H1 (cell line): ENCODE measurements at regions not wholly inside any gene's neighbourhood (a gene's known extent, or its start where the extent isn't known, plus 50 kb on each side); places are given as distances from the start of the nearest gene placed in this dataset.

Experiments used
- CTCF ChIA-PET: fragments of 300-600 bp; sonication (Branson Sonifier 250); formaldehyde crosslinking; loops from one replicate; lab custom pipeline; 2021; ENCODE audit not compliant: partially characterized antibody; lab: Charles Lee
- POLR2A ChIA-PET: fragments of 300-600 bp; sonication (Branson Sonifier 250); formaldehyde crosslinking; loops from one replicate; lab custom pipeline; 2021; ENCODE audit warnings: inconsistent platforms; ENCODE audit not compliant: partially characterized antibody; lab: Charles Lee
- DNase-seq, 2 experiments: peaks; one replicate each; pipeline versions ENCODE4 v3.0.0 to v3.0.0-alpha.2; 2010 to 2022; ENCODE audit warnings: low spot score in 2 of 2, low read depth in 1 of 2, mixed read lengths in 1 of 2
- FAIRE-seq: peaks from 2 replicates; lab custom pipeline; 2011; peaks lifted over from hg19 to GRCh38; lab: Jason Lieb, UNC
- H2AFZ ChIP-seq: 2 replicates; pipeline ENCODE4 v1.8.1; 2012; ENCODE audit warnings: low read length, inconsistent platforms
- H2AK5ac ChIP-seq: 2 replicates; pipeline ENCODE4 v1.6.1; 2013; ENCODE audit warnings: low read depth, low read length
- H2BK120ac ChIP-seq: replicated peaks from 2 replicates; pipeline ENCODE3; 2013; ENCODE audit warnings: low read depth, low read length, inconsistent platforms
- H2BK12ac ChIP-seq: 2 replicates; pipeline ENCODE4 v1.6.1; 2013; ENCODE audit warnings: low read depth, low read length
- H2BK15ac ChIP-seq: 2 replicates; pipeline ENCODE4 v1.6.1; 2013; ENCODE audit warnings: low read length
- H2BK20ac ChIP-seq: 2 replicates; pipeline ENCODE4 v1.6.1; 2013; ENCODE audit warnings: low read length
- H2BK5ac ChIP-seq: 2 replicates; pipeline ENCODE4 v1.6.1; 2013; ENCODE audit warnings: low read depth, low read length
- H3K14ac ChIP-seq: 2 replicates; pipeline ENCODE4 v1.6.1; 2013; ENCODE audit warnings: inconsistent platforms; ENCODE audit not compliant: insufficient read length
- H3K18ac ChIP-seq: 2 replicates; pipeline ENCODE4 v1.6.1; 2013; ENCODE audit warnings: low read length; ENCODE audit errors: extremely low read depth
- H3K23ac ChIP-seq: 2 replicates; pipeline ENCODE4 v1.6.1; 2013; ENCODE audit warnings: inconsistent platforms; ENCODE audit not compliant: insufficient read length
- H3K23me2 ChIP-seq: 2 replicates; pipeline ENCODE4 v1.6.1; 2013; ENCODE audit warnings: low read depth, low read length
- H3K27ac ChIP-seq: 2 replicates; pipeline ENCODE4 v1.6.1; 2011; ENCODE audit warnings: low read depth, low read length, inconsistent platforms
- H3K27me3 ChIP-seq, 4 experiments: replicated peaks in 1 of 4; 1 replicate in 1 of 4; 2 replicates in 3 of 4; pipeline versions ENCODE4 v1.6.1 to v1.8.1; 2011 to 2013; ENCODE audit warnings: low read length in 3 of 4, mild to moderate bottlenecking in 3 of 4, inconsistent platforms in 2 of 4, mixed read lengths in 2 of 4, moderate library complexity in 1 of 4; ENCODE audit not compliant: control insufficient read depth in 3 of 4, insufficient read depth in 3 of 4; ENCODE audit errors: extremely low read depth in 1 of 4
- H3K36me3 ChIP-seq, 4 experiments: 2 replicates each; pipeline versions ENCODE4 v1.6.1 to v1.8.1; 2011 to 2013; ENCODE audit warnings: mild to moderate bottlenecking in 4 of 4, low read length in 3 of 4, moderate library complexity in 2 of 4, control low read depth in 1 of 4, inconsistent platforms in 1 of 4; ENCODE audit not compliant: insufficient read depth in 4 of 4, control insufficient read depth in 2 of 4
- H3K4ac ChIP-seq: replicated peaks from 2 replicates; pipeline ENCODE3; 2013; ENCODE audit warnings: low read length, low read depth, mixed read lengths, inconsistent platforms; ENCODE audit not compliant: insufficient read length
- H3K4me1 ChIP-seq, 4 experiments: replicated peaks in 1 of 4; 1 replicate in 1 of 4; 2 replicates in 3 of 4; pipeline versions ENCODE4 v1.6.1 to v1.8.1; 2011 to 2013; ENCODE audit warnings: low read length in 3 of 4, inconsistent platforms in 2 of 4, mixed read lengths in 1 of 4; ENCODE audit not compliant: insufficient read depth in 4 of 4, control insufficient read depth in 3 of 4
- H3K4me2 ChIP-seq, 2 experiments: 2 replicates each; pipeline versions ENCODE4 v1.6.1 to v1.8.1; 2011 to 2013; ENCODE audit warnings: low read depth in 2 of 2, low read length in 2 of 2, control low read depth in 1 of 2, inconsistent platforms in 1 of 2, mild to moderate bottlenecking in 1 of 2; ENCODE audit not compliant: insufficient read depth in 1 of 2
- H3K4me3 ChIP-seq, 4 experiments: fragments of 200-600, 300-600 bp in 1 of 4; sonication (generic), shearing (Covaris generic), sonication (Bioruptor Twin) in 1 of 4; 2 replicates each; pipeline versions ENCODE4 v1.5.1 to v1.8.1; 2011 to 2016; ENCODE audit warnings: low read length in 4 of 4, low read depth in 3 of 4, control low read depth in 2 of 4, inconsistent platforms in 2 of 4, mild to moderate bottlenecking in 2 of 4, mixed read lengths in 1 of 4, moderate library complexity in 1 of 4; ENCODE audit not compliant: insufficient read depth in 2 of 4; ENCODE audit errors: extremely low read depth in 1 of 4
- H3K56ac ChIP-seq: replicated peaks from 2 replicates; pipeline ENCODE3; 2013; ENCODE audit warnings: low read depth, mild to moderate bottlenecking, mixed read lengths, low read length, inconsistent platforms; ENCODE audit not compliant: insufficient read length
- H3K79me1 ChIP-seq: 2 replicates; pipeline ENCODE4 v1.6.1; 2013; ENCODE audit warnings: low read depth, low read length, control low read depth
- H3K79me2 ChIP-seq, 2 experiments: 2 replicates each; pipeline versions ENCODE4 v1.6.1 to v1.8.1; 2012 to 2013; ENCODE audit warnings: low read length in 2 of 2, mild to moderate bottlenecking in 2 of 2, inconsistent platforms in 1 of 2; ENCODE audit not compliant: insufficient read depth in 2 of 2, control insufficient read depth in 1 of 2
- H3K9ac ChIP-seq, 4 experiments: replicated peaks in 1 of 4; 1 replicate in 1 of 4; 2 replicates in 3 of 4; pipeline versions ENCODE4 v1.6.1 to v1.8.1; 2011 to 2013; ENCODE audit warnings: low read depth in 3 of 4, low read length in 3 of 4, control low read depth in 2 of 4, mild to moderate bottlenecking in 2 of 4, moderate library complexity in 2 of 4, inconsistent platforms in 1 of 4; ENCODE audit errors: extremely low read depth in 1 of 4
- H3K9me3 ChIP-seq, 2 experiments: 2 replicates each; pipeline versions ENCODE4 v1.6.1 to v1.8.1; 2012 to 2013; ENCODE audit warnings: mild to moderate bottlenecking in 2 of 2, moderate library complexity in 2 of 2, control low read depth in 1 of 2, inconsistent platforms in 1 of 2, low read depth in 1 of 2, low read length in 1 of 2, mixed read lengths in 1 of 2; ENCODE audit not compliant: insufficient read depth in 2 of 2
- H4K20me1 ChIP-seq, 2 experiments: replicated peaks in 1 of 2; 2 replicates each; pipeline versions ENCODE3 to v1.8.1; 2011 to 2013; ENCODE audit warnings: inconsistent platforms in 2 of 2, low read length in 2 of 2, mild to moderate bottlenecking in 1 of 2; ENCODE audit not compliant: insufficient read depth in 2 of 2, control insufficient read depth in 1 of 2
- H4K5ac ChIP-seq: 2 replicates; pipeline ENCODE4 v1.6.1; 2013; ENCODE audit warnings: low read length, low read depth, mixed read lengths, inconsistent platforms; ENCODE audit not compliant: insufficient read length
- H4K8ac ChIP-seq: 2 replicates; pipeline ENCODE4 v1.8.0; 2013; ENCODE audit warnings: mild to moderate bottlenecking, moderate library complexity, low read length, inconsistent platforms; ENCODE audit not compliant: insufficient read depth; ENCODE audit errors: extremely low read depth
- H4K91ac ChIP-seq: replicated peaks from 2 replicates; pipeline ENCODE3; 2013; ENCODE audit warnings: low read length, mixed read lengths, inconsistent platforms; ENCODE audit not compliant: insufficient read length
- CHD1 ChIP-seq: IDR thresholded peaks from 2 replicates; pipeline ENCODE4 v1.6.1; 2012; ENCODE audit warnings: low read depth, low read length, improper control_type of control experiment
- SIX5 ChIP-seq: IDR thresholded peaks from 2 replicates; pipeline ENCODE4 v1.6.1; 2011; ENCODE audit warnings: mild to moderate bottlenecking, low read depth, low read length
- TAF1 ChIP-seq: IDR thresholded peaks from 2 replicates; pipeline ENCODE4 v1.6.1; 2011; ENCODE audit warnings: mild to moderate bottlenecking, low read depth, low read length
- TBP ChIP-seq: IDR thresholded peaks from 2 replicates; pipeline ENCODE4 v1.6.1; 2011; ENCODE audit warnings: low read depth, low read length, improper control_type of control experiment
- YY1 ChIP-seq: IDR thresholded peaks from 2 replicates; pipeline ENCODE4 v1.6.1; 2011; ENCODE audit warnings: low read depth, mild to moderate bottlenecking, low read length
- WGBS, 2 experiments: shearing (Covaris generic) in 1 of 2; methylation state at CpG; one replicate each; pipeline versions ENCODE4 v1.1.6 to v1.1.7; 2013 to 2015; ENCODE audit warnings: low lambda C conversion rate in 2 of 2, mixed read lengths in 2 of 2, inconsistent platforms in 1 of 2, low coverage in 1 of 2, missing lambda C conversion rate in 1 of 2; ENCODE audit not compliant: insufficient replicate concordance in 2 of 2, insufficient coverage in 1 of 2, insufficient read length in 1 of 2; ENCODE audit errors: extremely low coverage in 1 of 2, missing lambda C conversion rate in 1 of 2; 5-methylcytosine and 5-hydroxymethylcytosine counted together
- TF ChIP-seq, protein P1 (sequence below): IDR thresholded peaks from 2 replicates; pipeline ENCODE4 v1.6.1; 2012; ENCODE audit warnings: inconsistent platforms

DNA sequence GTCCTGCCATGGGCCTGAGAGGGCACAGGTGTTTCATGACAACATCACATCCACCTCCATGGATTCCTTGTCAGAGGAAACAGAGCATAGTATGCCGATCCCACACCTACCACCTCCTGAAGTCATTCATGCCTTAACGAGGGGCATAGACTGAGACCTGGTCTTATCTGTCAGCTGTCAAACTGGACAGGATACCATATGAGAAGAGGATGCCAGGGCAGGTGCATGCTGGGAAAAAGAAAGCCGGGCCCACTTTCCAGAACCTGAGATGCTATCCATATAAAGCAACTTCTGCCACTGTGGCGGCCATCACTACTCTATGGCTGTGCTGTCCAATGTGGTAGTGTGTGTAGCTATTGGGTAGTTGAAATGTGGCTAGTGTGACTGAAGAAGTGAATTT lies 116.0 kb upstream of the SIX2 start:
- no peak overlapping the region for H2BK5ac ChIP-seq
- POLR2A ChIA-PET: no interaction called here

More for the DNA sequence above, 116.0 kb upstream of the SIX2 start:
- no peak overlapping the region for H3K4ac ChIP-seq
- CTCF ChIA-PET: no interaction called here
- no peak overlapping the region for H3K4me3 ChIP-seq
- no peak overlapping the region for H3K9ac ChIP-seq
- no peak overlapping the region for H2BK15ac ChIP-seq
- H3K14ac ChIP-seq: no peak overlapping the region
- no peak overlapping the region for H4K8ac ChIP-seq
- no peak for TF ChIP-seq YY1
- no peak for TF ChIP-seq TBP
- TF ChIP-seq TAF1: no peak
- no peak for TF ChIP-seq SIX5
- TF ChIP-seq, protein P1, sequence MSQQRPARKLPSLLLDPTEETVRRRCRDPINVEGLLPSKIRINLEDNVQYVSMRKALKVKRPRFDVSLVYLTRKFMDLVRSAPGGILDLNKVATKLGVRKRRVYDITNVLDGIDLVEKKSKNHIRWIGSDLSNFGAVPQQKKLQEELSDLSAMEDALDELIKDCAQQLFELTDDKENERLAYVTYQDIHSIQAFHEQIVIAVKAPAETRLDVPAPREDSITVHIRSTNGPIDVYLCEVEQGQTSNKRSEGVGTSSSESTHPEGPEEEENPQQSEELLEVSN: no peak
- no peak for TF ChIP-seq CHD1
- no peak overlapping the region for H3K18ac ChIP-seq
- H2BK12ac ChIP-seq: no peak overlapping the region
- no peak overlapping the region for H2BK120ac ChIP-seq
- H3K4me2 ChIP-seq: no peak overlapping the region
- no peak overlapping the region for H4K5ac ChIP-seq
- no peak overlapping the region for H3K27ac ChIP-seq
- WGBS, 2 experiments: 91% methylated on average over 4 of the region's 4 CpGs; no CpG with 5 or more reads in 1 of the 2 experiments
- no peak overlapping the region for H2BK20ac ChIP-seq
- no peaks in the 10 kb centered on the region for H4K20me1 ChIP-seq
- no peak overlapping the region for H2AFZ ChIP-seq
- H3K79me1 ChIP-seq: no peaks in the 10 kb centered on the region
- FAIRE-seq (no peak), DNase-seq (no peak)
- no peaks in the 10 kb centered on the region for H3K4me1 ChIP-seq
- H3K27me3 ChIP-seq: no peaks in the 10 kb centered on the region
- no peak overlapping the region for H4K91ac ChIP-seq
- no peaks in the 10 kb centered on the region for H3K23me2 ChIP-seq
- H2AK5ac ChIP-seq: no peak overlapping the region
- no peaks in the 10 kb centered on the region for H3K9me3 ChIP-seq
- no peak overlapping the region for H3K56ac ChIP-seq
- no peaks in the 10 kb centered on the region for H3K36me3 ChIP-seq
- no peaks in the 10 kb centered on the region for H3K79me2 ChIP-seq
- H3K23ac ChIP-seq: no peak overlapping the region
